Thymus (tissue), 11 donors: ENCODE measurements at regions not wholly inside any gene's neighbourhood (a gene's known extent, or its start where the extent isn't known, plus 50 kb on each side); places are given as distances from the start of the nearest gene placed in this dataset.

ENCODE experiments used
- DNase-seq, 9 donors: peaks; one replicate each; pipeline ENCODE4 v3.0.0-alpha.2; 2013; ENCODE audit warnings: low spot score in 9 of 9, low read depth in 6 of 9, missing footprints in 1 of 9
- H3K27ac ChIP-seq, 2 donors: one replicate each; pipeline ENCODE4 v1.5.1; 2013; ENCODE audit warnings: control low read depth in 1 of 2, low read depth in 1 of 2, low read length in 1 of 2, mild to moderate bottlenecking in 1 of 2, moderate library complexity in 1 of 2
- H3K27me3 ChIP-seq, 2 donors: one replicate each; pipeline ENCODE4 v1.5.1; 2013; ENCODE audit warnings: low read length in 1 of 2; ENCODE audit not compliant: control insufficient read depth in 2 of 2, insufficient read depth in 1 of 2
- H3K36me3 ChIP-seq, 2 donors: one replicate each; pipeline ENCODE4 v1.5.1; 2013; ENCODE audit warnings: low read length in 1 of 2, mild to moderate bottlenecking in 1 of 2, moderate library complexity in 1 of 2; ENCODE audit not compliant: control insufficient read depth in 2 of 2, insufficient read depth in 2 of 2
- H3K4me1 ChIP-seq, 2 donors: one replicate each; pipeline ENCODE4 v1.5.1; 2013; ENCODE audit warnings: low read length in 2 of 2; ENCODE audit not compliant: control insufficient read depth in 2 of 2, insufficient read depth in 2 of 2
- H3K4me3 ChIP-seq, 2 donors: one replicate each; pipeline ENCODE4 v1.5.1; 2013; ENCODE audit warnings: low read length in 2 of 2, control low read depth in 1 of 2, mild to moderate bottlenecking in 1 of 2
- H3K9me3 ChIP-seq, 2 donors: one replicate each; pipeline ENCODE4 v1.5.1; 2013; ENCODE audit warnings: low read length in 1 of 2, mild to moderate bottlenecking in 1 of 2; ENCODE audit not compliant: control insufficient read depth in 2 of 2, insufficient read depth in 1 of 2
- WGBS: extraction: QIAGEN DNeasy Blood & Tissue Kit; methylation state at CpG from one replicate; pipeline ENCODE4 v1.1.7; 2013; 5-methylcytosine and 5-hydroxymethylcytosine counted together
- donor health status: healthy.

DNA sequence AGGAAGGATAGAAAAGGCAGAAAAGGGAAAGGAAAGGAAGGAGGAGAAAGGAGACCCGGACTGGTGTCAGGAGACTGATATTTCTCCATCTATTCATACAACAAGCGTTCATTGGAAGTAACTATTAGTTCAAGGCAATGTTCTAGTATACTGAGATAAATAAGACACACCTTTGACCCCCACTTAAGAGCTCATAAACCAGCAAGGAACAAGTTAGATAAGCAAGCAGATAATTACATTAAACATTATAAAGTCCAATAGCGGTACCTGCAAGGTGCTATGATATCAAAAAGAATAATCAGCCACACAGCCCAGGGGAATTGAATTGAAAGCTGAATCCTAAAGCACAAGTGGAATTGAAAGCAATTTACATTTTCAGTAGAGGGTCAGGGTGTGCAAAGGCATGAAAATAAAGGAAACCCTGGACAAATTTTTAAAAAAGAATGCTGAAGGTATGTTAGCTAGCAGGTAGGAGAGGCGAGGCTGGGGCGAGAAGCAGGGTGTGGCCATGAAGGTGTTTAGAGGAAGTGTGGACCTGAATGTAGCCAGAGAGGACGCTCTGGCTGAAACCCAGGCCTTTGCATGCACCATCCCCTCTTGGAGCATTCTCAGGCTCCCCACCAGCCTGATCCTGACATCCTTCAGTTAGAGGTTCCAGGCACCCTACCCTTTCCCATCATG is 200.0 kb downstream of the SETD4 start:
- Histone ChIP-seq H3K27ac (no peak overlapping the region), H3K9me3 (no peaks in the 10 kb centered on the region), H3K4me1 (no peaks in the 10 kb centered on the region), H3K4me3 (no peak overlapping the region), H3K27me3 (peaks cover 0 to 2% of the 10 kb centered on the region in 2 donors), H3K36me3 (no peaks in the 10 kb centered on the region)
- no peak for DNase-seq
- WGBS, result 94% methylated on average over 6 of the region's 6 CpGs

DNA sequence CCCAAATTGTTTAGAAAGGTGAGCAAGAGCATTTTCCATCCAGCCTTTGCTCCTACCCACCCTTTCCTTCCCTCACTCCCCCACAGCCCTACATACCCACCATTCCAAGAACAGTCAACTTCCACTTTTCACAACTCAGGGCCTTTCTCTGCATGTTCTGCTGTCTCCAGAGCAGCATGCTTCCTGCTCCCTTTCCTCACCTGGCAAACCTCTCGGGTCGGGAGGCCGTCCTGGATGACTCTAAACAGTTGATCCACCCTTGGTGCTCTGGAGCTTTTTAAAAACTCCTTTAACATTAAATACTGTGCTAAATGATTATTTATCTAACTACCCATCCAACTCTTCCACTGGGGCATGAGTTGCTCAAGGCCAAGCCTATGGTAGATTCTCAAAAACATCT is 200.6 kb downstream of the SETD4 start:
- peaks cover 0 to 2% of the 10 kb centered on the region in 2 donors for H3K27me3 ChIP-seq
- no peaks in the 10 kb centered on the region for H3K4me1 ChIP-seq
- DNase-seq, result no peak
- WGBS, result 94% methylated on average over 3 of the region's 3 CpGs
- H3K27ac ChIP-seq, result no peak overlapping the region
- H3K9me3 ChIP-seq, result no peaks in the 10 kb centered on the region
- H3K36me3 ChIP-seq, result no peaks in the 10 kb centered on the region
- H3K4me3 ChIP-seq, result no peak overlapping the region

DNA sequence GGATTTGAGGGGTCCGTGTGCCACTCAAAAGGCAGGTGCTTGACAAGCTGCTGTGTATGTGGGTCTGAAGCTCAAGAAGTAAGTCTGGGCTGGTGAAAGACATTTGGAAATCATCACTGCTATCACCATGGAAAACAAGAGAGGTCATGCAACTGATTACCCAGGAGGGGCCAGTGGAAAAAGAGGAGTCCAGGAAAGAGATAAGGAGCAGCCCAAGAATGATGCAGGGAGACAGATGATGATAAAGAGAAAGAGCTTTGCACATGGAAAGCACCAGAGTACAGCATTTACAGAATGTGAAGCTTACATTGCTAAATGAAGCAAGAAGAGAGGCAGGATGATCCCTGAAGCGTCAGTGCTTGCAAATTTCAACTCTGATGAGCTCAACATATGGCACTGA is 203.2 kb downstream of the SETD4 start:
- DNase-seq, result no peak
- Histone ChIP-seq H3K4me1 (no peaks in the 10 kb centered on the region), H3K9me3 (peaks cover 0 to 4% of the 10 kb centered on the region in 2 donors), H3K27me3 (no peaks in the 10 kb centered on the region), H3K36me3 (no peaks in the 10 kb centered on the region), H3K27ac (no peak overlapping the region), H3K4me3 (no peak overlapping the region)
- WGBS, result 96% methylated on average over 2 of the region's 2 CpGs

DNA sequence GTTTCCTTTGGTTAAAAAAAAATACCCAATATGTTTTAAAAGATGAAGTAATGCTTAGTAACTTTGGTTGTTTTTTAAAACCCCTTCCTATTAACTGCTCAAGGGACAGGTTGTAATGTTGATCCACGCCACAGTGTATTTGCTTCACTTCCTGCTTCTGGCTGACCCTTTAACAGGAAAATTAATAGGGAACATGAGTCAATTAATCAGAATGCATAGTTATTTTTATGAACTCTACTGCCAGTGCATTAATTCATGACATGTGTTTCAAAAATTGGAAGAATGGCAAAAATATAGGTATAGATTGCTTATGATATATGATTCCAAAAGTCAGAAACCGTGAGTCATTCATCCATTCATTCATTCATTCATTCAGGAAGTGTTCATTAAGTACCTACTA is 204.8 kb downstream of the SETD4 start:
- WGBS, result 75% methylated on average over 2 of the region's 2 CpGs
- Histone ChIP-seq H3K27me3 (peaks cover 0 to 2% of the 10 kb centered on the region in 2 donors), H3K4me3 (no peak overlapping the region), H3K36me3 (no peaks in the 10 kb centered on the region), H3K27ac (no peak overlapping the region), H3K4me1 (no peaks in the 10 kb centered on the region), H3K9me3 (peaks cover 0 to 4% of the 10 kb centered on the region in 2 donors)
- DNase-seq, result no peak

DNA sequence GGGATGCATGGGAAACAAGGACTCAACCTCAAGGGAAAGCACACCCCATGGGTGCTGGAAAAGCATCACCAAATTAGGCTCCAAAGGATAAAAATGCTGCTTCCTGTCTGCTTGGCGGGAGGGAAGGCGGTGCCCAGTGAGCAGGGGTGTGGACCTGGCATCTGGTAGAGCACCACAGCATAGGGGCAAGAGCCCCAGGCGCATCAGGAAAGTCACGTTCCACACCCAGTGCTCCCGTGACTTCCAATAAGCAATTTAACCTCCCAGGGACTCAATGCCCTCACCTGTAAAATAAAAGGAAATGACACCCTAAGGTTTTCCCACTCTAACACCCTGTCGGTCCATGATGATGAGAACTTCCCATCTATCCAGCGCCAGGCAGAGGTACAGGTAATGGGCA is 206.0 kb downstream of the SETD4 start:
- no peak overlapping the region for H3K4me3 ChIP-seq
- no peak overlapping the region for H3K27ac ChIP-seq
- H3K36me3 ChIP-seq, result no peaks in the 10 kb centered on the region
- DNase-seq, result no peak
- peaks cover 0 to 2% of the 10 kb centered on the region in 2 donors for H3K27me3 ChIP-seq
- peaks cover 0 to 4% of the 10 kb centered on the region in 2 donors for H3K9me3 ChIP-seq
- 98% methylated on average over 7 of the region's 7 CpGs for WGBS
- no peaks in the 10 kb centered on the region for H3K4me1 ChIP-seq

DNA sequence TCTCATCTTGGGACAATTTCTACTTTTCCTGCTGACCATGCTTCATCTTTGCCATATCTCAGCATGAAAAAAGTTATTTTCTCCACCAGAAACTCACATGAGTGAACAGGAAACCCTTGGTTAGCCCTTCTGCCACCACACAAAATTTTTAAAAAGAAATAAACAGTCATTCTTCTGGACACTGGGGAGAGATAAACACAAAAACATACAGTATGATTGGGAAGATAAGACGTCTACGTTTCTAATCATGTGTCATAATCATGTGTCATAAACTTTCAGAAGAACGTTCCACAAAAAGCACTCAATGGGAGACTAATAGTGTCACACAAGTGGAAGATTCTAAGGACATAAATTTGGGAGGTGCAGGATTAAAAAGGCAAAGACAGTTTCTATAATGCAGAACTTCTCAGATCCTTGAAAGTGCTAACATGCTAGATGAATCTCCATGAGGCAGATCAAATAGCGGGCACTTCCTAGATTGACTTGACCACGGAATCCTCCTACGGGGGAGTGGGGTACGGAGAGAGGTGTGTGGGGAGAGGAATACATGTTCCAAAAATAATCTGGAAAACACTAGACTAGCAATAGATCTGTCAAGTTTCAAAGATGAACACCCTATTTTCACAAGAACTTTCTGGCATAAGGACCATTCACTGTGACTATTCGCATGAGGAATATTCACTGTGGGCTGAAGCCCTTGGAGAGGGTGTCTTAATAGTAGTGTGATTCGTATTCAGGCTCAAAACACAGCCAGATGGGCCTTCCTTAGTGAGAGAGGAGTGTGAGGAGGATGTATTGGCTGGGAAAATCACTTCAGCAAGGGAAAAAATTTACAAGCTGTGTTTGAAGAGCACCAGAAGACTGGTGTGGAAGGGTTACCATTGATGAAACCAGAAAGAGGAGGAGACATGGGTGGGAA is 206.7 kb downstream of the SETD4 start:
- H3K27ac ChIP-seq, result no peak overlapping the region
- no peaks in the 10 kb centered on the region for H3K36me3 ChIP-seq
- DNase-seq, result no peak
- H3K27me3 ChIP-seq, result peaks cover 0 to 2% of the 10 kb centered on the region in 2 donors
- H3K9me3 ChIP-seq, result peaks cover 0 to 4% of the 10 kb centered on the region in 2 donors
- H3K4me3 ChIP-seq, result no peak overlapping the region
- WGBS, result 91% methylated on average over 9 of the region's 9 CpGs
- no peaks in the 10 kb centered on the region for H3K4me1 ChIP-seq

DNA sequence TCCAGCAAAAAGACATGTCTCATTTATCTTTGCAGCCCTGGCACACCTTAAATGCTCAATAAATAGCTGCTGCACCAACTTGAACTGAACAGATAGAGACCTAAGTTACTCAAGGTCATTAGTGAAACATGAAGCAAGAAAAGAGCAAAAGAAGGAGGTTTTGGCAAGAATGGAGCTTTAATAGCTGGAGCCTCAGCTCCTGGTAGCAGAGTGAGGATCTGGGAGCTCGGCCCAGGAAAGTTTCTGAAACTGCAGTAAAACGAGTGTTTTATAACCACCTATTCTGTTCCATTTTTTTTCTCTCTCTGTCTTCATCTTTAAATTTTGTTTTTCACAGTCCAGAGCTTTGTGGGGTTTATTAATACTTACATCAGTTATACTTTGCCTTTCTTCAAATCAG is 207.5 kb downstream of the SETD4 start:
- Histone ChIP-seq H3K4me1 (no peaks in the 10 kb centered on the region), H3K27ac (no peak overlapping the region), H3K36me3 (no peaks in the 10 kb centered on the region), H3K27me3 (peaks cover 0 to 2% of the 10 kb centered on the region in 2 donors), H3K9me3 (peaks cover 0 to 4% of the 10 kb centered on the region in 2 donors), H3K4me3 (no peak overlapping the region)
- 89% methylated on average over 2 of the region's 2 CpGs for WGBS
- DNase-seq, result no peak

DNA sequence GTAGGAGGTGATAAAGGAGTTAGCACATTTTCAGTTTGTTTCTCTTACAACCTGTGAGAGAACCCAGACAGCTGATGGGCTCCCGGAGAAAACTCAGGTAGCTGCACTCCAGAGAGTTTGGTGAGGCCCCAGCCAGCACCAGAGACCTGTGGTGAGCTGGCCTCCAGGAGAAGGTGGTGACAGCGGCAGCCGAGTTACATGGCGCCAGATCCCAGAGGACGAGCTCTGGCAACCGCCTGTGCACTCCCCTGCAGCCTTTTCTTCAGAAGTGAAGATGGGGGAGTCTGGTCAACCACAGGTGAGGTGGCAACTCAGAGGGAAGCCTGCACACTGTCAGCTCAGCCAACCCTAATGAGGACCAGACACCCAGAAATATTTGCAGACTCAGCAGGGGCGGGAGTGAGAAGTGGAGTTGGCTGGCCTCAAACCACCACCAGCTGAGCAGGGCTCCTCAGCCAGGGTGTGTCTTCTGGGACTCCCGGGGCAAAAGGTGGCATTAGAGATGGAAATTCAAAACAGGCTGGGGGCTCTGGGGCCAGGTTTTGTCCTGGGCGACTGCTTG is 209.7 kb downstream of the SETD4 start:
- Histone ChIP-seq H3K27me3 (peaks cover 0 to 2% of the 10 kb centered on the region in 2 donors), H3K9me3 (peaks cover 0 to 4% of the 10 kb centered on the region in 2 donors), H3K27ac (no peak overlapping the region), H3K36me3 (no peaks in the 10 kb centered on the region), H3K4me3 (no peak overlapping the region), H3K4me1 (no peaks in the 10 kb centered on the region)
- no peak for DNase-seq
- WGBS, result 95% methylated on average over 9 of the region's 9 CpGs

DNA sequence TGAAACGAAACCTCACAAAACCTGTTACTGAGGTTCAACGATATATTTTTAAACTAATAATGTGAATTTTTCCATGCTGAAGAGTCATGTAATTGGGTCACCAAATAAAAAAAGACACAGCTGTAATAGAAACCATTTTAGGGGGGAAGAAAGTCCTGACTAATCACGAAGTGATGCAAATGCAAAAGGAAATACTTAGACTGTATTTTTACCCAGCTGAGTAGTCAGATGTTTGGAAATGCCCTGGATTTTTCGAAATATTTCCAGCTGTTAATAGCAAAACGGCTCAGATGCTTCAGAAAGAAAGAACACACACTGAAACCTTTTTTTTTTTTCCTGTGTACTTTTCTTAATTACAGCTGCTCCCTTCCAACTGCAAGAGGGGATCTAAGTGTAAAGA is 210.3 kb downstream of the SETD4 start:
- 88% methylated on average over 5 of the region's 5 CpGs for WGBS
- Histone ChIP-seq H3K27me3 (peaks cover 0 to 2% of the 10 kb centered on the region in 2 donors), H3K27ac (no peak overlapping the region), H3K4me1 (no peaks in the 10 kb centered on the region), H3K36me3 (no peaks in the 10 kb centered on the region), H3K4me3 (no peak overlapping the region), H3K9me3 (peaks cover 0 to 4% of the 10 kb centered on the region in 2 donors)
- no peak for DNase-seq
